ENCODE measurements at regions not wholly inside any gene's neighbourhood (a gene's known extent, or its start where the extent isn't known, plus 50 kb on each side); places are given as distances from the start of the nearest gene placed in this dataset.

DNA sequence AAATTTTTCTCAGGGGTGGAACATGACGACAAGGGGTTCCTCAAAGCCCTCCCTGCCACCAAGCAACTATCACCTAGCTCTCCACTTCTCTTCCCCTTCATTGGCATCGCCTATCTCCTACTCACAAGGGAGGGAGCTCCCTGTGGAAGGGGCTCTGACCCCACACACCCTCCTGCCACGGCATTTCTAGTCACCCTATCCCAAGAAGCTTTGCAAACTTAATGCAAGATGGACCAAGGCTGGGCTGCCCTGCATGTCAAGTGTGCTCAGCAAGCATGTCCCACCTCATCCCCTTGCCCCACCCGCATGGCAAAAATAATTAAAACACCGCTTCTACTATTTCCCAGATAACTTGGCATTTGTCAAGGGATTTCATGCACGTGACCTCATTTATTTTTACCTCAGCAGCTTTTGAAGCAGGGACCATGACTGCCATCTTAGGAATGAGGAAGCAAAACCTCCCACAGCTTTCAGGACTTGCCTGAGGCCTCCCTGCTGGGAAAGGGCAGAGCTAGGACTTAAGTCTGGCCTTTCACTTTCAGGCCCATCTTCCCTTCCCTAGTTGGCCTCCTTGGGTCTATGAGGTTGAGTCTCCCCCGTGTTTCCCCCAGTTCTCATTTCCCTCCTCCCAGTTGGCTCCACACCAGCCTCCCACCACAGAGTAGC is 161.3 kb downstream of the TSEN15 start:
- TF ChIP-seq, protein P1, sequence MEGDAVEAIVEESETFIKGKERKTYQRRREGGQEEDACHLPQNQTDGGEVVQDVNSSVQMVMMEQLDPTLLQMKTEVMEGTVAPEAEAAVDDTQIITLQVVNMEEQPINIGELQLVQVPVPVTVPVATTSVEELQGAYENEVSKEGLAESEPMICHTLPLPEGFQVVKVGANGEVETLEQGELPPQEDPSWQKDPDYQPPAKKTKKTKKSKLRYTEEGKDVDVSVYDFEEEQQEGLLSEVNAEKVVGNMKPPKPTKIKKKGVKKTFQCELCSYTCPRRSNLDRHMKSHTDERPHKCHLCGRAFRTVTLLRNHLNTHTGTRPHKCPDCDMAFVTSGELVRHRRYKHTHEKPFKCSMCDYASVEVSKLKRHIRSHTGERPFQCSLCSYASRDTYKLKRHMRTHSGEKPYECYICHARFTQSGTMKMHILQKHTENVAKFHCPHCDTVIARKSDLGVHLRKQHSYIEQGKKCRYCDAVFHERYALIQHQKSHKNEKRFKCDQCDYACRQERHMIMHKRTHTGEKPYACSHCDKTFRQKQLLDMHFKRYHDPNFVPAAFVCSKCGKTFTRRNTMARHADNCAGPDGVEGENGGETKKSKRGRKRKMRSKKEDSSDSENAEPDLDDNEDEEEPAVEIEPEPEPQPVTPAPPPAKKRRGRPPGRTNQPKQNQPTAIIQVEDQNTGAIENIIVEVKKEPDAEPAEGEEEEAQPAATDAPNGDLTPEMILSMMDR (IDR thresholded peaks at IDR 0.05) = no peak
- no peak for TF ChIP-seq POLR2A (IDR thresholded peaks at IDR 0.05)

Data from suprapubic skin (tissue), 3 donors.